ENCODE measurements at regions not wholly inside any gene's neighbourhood (a gene's known extent, or its start where the extent isn't known, plus 50 kb on each side); places are given as distances from the start of the nearest gene placed in this dataset.
"Not testable (repeated sequence)": the region's sequence is repeated elsewhere in the genome, so short reads cannot be mapped to it uniquely, and the experiment has no call there.

GRCh38 chr9:75820471-75821115, 69.9 kb upstream of the PCSK5 start:
- TF ChIP-seq CTCF (IDR thresholded peaks at IDR 0.05; ENCODE audit: poor library complexity); EZH2 (IDR thresholded peaks at IDR 0.05; ENCODE audit: borderline replicate concordance): not testable (repeated sequence)

All from hepatocyte (in vitro differentiated cells).